Right lobe of liver (tissue), 6 donors: ENCODE measurements at regions not wholly inside any gene's neighbourhood (a gene's known extent, or its start where the extent isn't known, plus 50 kb on each side); places are given as distances from the start of the nearest gene placed in this dataset.

Source experiments
- ATAC-seq, 4 donors: fragments of 200-7000 bp; cut with Tn5 transposase; one replicate each; pipeline ENCODE4 v1.9.1; 2020; ENCODE audit warnings: mild to moderate bottlenecking in 4 of 4, moderate library complexity in 4 of 4
- DNase-seq, 3 donors: peaks; one replicate each; pipeline ENCODE4 v3.0.0-alpha.2; 2020
- H3K27ac ChIP-seq, 3 donors: fragments of 200-600 bp; one replicate each; pipeline ENCODE4 v1.8.0; 2022
- H3K27me3 ChIP-seq, 2 donors: fragments of 200-600 bp; one replicate each; pipeline ENCODE4 v1.8.0; 2022
- H3K36me3 ChIP-seq, 4 donors: fragments of 200-600 bp; sonication (generic) in 1 of 4; one replicate each; pipeline versions ENCODE4 v1.5.1 to v1.8.0; 2017 to 2022; ENCODE audit warnings: control low read depth in 1 of 4
- H3K4me1 ChIP-seq, 4 donors: fragments of 200-600 bp; sonication (generic) in 1 of 4; one replicate each; pipeline versions ENCODE4 v1.5.1 to v1.8.0; 2017 to 2022; ENCODE audit warnings: control low read depth in 1 of 4
- H3K4me3 ChIP-seq, 3 donors: fragments of 200-600 bp; one replicate each; pipeline ENCODE4 v1.8.0; 2022
- H3K9me3 ChIP-seq, 4 donors: fragments of 200-600 bp; sonication (generic) in 1 of 4; one replicate each; pipeline versions ENCODE4 v1.5.1 to v1.8.0; 2017 to 2022; ENCODE audit warnings: control low read depth in 1 of 4
- CTCF ChIP-seq, 4 donors: fragments of 200-600 bp in 3 of 4; fragments of 450-650 bp in 1 of 4; IDR thresholded peaks; one replicate each; pipeline versions ENCODE4 v1.5.1 to v1.8.0; 2016 to 2022; ENCODE audit warnings: antibody characterized with exemption in 4 of 4, mild to moderate bottlenecking in 2 of 4
- POLR2A ChIP-seq: fragments of 450-650 bp; IDR thresholded peaks from one replicate; pipeline ENCODE4 v1.6.1; 2017; ENCODE audit warnings: antibody characterized with exemption, mild to moderate bottlenecking
- WGBS: methylation state at CpG from one replicate; pipeline ENCODE4 v1.1.6; 2018; ENCODE audit warnings: low coverage, low lambda C conversion rate; ENCODE audit not compliant: insufficient coverage; ENCODE audit errors: missing lambda C conversion rate; 5-methylcytosine and 5-hydroxymethylcytosine counted together
- intact Hi-C, 2 donors: fragments of 100-400 bp; cut with DNase I; formaldehyde crosslinking; loops; one replicate each; pipeline versions ENCODE4 v1.11.2 to v1.14.1; 2022
- donor health status: DM: no; HTN: yes; CAD: no.
- donor health status: DM: no; HTN: no; CAD: no.
- donor health status: DM: no; HTN: no; CAD: no.
- donor health status: DM: no; HTN: yes; CAD: no.
- donor health status: DM: no; HTN: yes; CAD: no.

- no peaks in the 10 kb centered on the region for H3K9me3 ChIP-seq
- intact Hi-C loops, result no loop called here
- peaks cover 0 to 3% (median under 1%) of the 10 kb centered on the region in 4 donors for H3K4me1 ChIP-seq
- H3K36me3 ChIP-seq, result no peaks in the 10 kb centered on the region
- TF ChIP-seq CTCF (IDR thresholded peaks at IDR 0.05), result no peak
- no peak for TF ChIP-seq POLR2A
- H3K27me3 ChIP-seq, result no peaks in the 10 kb centered on the region
- WGBS, result 65% methylated on average over 2 of the region's 2 CpGs
- no peak for DNase-seq
- no peak for ATAC-seq
- no peak overlapping the region for H3K27ac ChIP-seq
- H3K4me3 ChIP-seq, result no peak overlapping the region
These were observed 229.1 kb upstream of the CITED2 start for GRCh38 chr6:139603581-139603980.

GRCh38 chr6:139602577-139602976 lies 228.1 kb upstream of the CITED2 start:
- no peak for DNase-seq
- intact Hi-C loops, result no loop called here
- Histone ChIP-seq H3K9me3 (no peaks in the 10 kb centered on the region), H3K27ac (no peak overlapping the region), H3K27me3 (no peaks in the 10 kb centered on the region), H3K4me3 (no peak overlapping the region), H3K4me1 (peaks cover 0 to 13% (median 6%) of the 10 kb centered on the region in 4 donors), H3K36me3 (no peaks in the 10 kb centered on the region)
- no peak for TF ChIP-seq POLR2A
- no peak for TF ChIP-seq CTCF (IDR thresholded peaks at IDR 0.05)
- no peak for ATAC-seq
- 71% methylated on average over 1 of the region's 2 CpGs for WGBS

GRCh38 chr6:139600919-139601475 lies 226.5 kb upstream of the CITED2 start:
- no peak for ATAC-seq
- Histone ChIP-seq H3K9me3 (no peaks in the 10 kb centered on the region), H3K27me3 (no peaks in the 10 kb centered on the region), H3K4me3 (no peak overlapping the region), H3K27ac (no peak overlapping the region), H3K4me1 (peaks cover 0 to 21% (median 10%) of the 10 kb centered on the region in 4 donors), H3K36me3 (no peaks in the 10 kb centered on the region)
- no peak for DNase-seq
- WGBS, result 83% methylated on average over 2 of the region's 2 CpGs
- no peak for TF ChIP-seq POLR2A
- no peak for TF ChIP-seq CTCF (IDR thresholded peaks at IDR 0.05)
- intact Hi-C loops, result no loop called here

- Histone ChIP-seq H3K27ac (no peak overlapping the region), H3K27me3 (no peaks in the 10 kb centered on the region), H3K4me1 (peaks cover 0 to 21% (median 10%) of the 10 kb centered on the region in 4 donors), H3K9me3 (no peaks in the 10 kb centered on the region), H3K4me3 (no peak overlapping the region), H3K36me3 (no peaks in the 10 kb centered on the region)
- DNase-seq, result no peak
- no peak for ATAC-seq
- TF ChIP-seq CTCF (IDR thresholded peaks at IDR 0.05), result no peak
- TF ChIP-seq POLR2A, result no peak
- WGBS, result 74% methylated on average over 2 of the region's 3 CpGs
- intact Hi-C loops, result no loop called here
These were observed 225.9 kb upstream of the CITED2 start for GRCh38 chr6:139600343-139600742.
